NB4 (cell line): ENCODE measurements at regions not wholly inside any gene's neighbourhood (a gene's known extent, or its start where the extent isn't known, plus 50 kb on each side); places are given as distances from the start of the nearest gene placed in this dataset.

Experiments
- CTCF ChIP-seq: IDR thresholded peaks from one replicate; pipeline ENCODE4 v1.5.1; 2012; ENCODE audit warnings: low read depth, low read length
- POLR2A ChIP-seq: IDR thresholded peaks from 2 replicates; pipeline ENCODE4 v1.6.1; 2011; ENCODE audit warnings: mild to moderate bottlenecking; ENCODE audit not compliant: insufficient read length; ENCODE audit errors: extremely low read depth

- TF ChIP-seq CTCF (no peak), POLR2A (no peak)
Measured at GRCh38 chr7:140269004-140269638, 92.3 kb upstream of the KDM7A start.
